OCI-LY7 (cell line): ENCODE measurements at regions not wholly inside any gene's neighbourhood (a gene's known extent, or its start where the extent isn't known, plus 50 kb on each side); places are given as distances from the start of the nearest gene placed in this dataset.

ENCODE experiments used
- BruUV-seq: library from RNA; stranded (reverse); fragments of 400-500 nt; replicated peaks from 2 replicates; lab custom pipeline; 2021; lab: Mats Ljungman, UMichigan
- CTCF ChIA-PET: fragments of 300-600 bp; sonication (Branson Sonifier 250); formaldehyde crosslinking; loops from one replicate; lab custom pipeline; 2022; ENCODE audit warnings: antibody characterized with exemption; ENCODE audit not compliant: unreplicated experiment; lab: Charles Lee
- POLR2A ChIA-PET: fragments of 300-600 bp; sonication (Branson Sonifier 250); formaldehyde crosslinking; loops from one replicate; lab custom pipeline; 2022; ENCODE audit warnings: antibody characterized with exemption; lab: Charles Lee
- DNase-seq: peaks from one replicate; pipeline ENCODE4 v3.0.0-alpha.2; 2015; ENCODE audit warnings: low spot score
- H2AFZ ChIP-seq: fragments of 200-600 bp; sonication (generic), shearing (Covaris generic); 2 replicates; pipeline ENCODE4 v1.6.1; 2014; ENCODE audit warnings: mild to moderate bottlenecking, antibody characterized with exemption, low read length, moderate library complexity
- H3K27ac ChIP-seq: fragments of 200-600 bp; sonication (generic); 2 replicates; pipeline ENCODE4 v1.5.1; 2014; ENCODE audit warnings: mixed run types, low read depth, mild to moderate bottlenecking, moderate library complexity, low read length, inconsistent platforms; ENCODE audit not compliant: poor library complexity, severe bottlenecking
- H3K36me3 ChIP-seq: fragments of 200-600 bp; sonication (generic); 2 replicates; pipeline ENCODE4 v1.6.1; 2014; ENCODE audit warnings: mild to moderate bottlenecking, antibody characterized with exemption, low read length, moderate library complexity, mixed read lengths; ENCODE audit not compliant: insufficient read depth
- H3K4me1 ChIP-seq: fragments of 200-600 bp; sonication (generic); 2 replicates; pipeline ENCODE4 v1.5.1; 2014; ENCODE audit warnings: mild to moderate bottlenecking, low read length; ENCODE audit not compliant: insufficient read depth, poor library complexity, severe bottlenecking
- H3K4me2 ChIP-seq: fragments of 200-600 bp; sonication (generic); 2 replicates; pipeline ENCODE4 v1.6.1; 2014; ENCODE audit warnings: mild to moderate bottlenecking, low read length
- H3K4me3 ChIP-seq: fragments of 200-600 bp; sonication (generic); 2 replicates; pipeline ENCODE4 v1.5.1; 2014; ENCODE audit warnings: mild to moderate bottlenecking, low read depth, low read length; ENCODE audit not compliant: poor library complexity, severe bottlenecking
- H3K79me2 ChIP-seq: fragments of 200-600 bp; sonication (generic); 2 replicates; pipeline ENCODE4 v1.6.1; 2016; ENCODE audit warnings: low read depth, mild to moderate bottlenecking, low read length, moderate library complexity, mixed read lengths; ENCODE audit not compliant: insufficient read depth
- H3K9me2 ChIP-seq: fragments of 200-600 bp; sonication (generic); 2 replicates; pipeline ENCODE4 v1.6.1; 2016; ENCODE audit warnings: mild to moderate bottlenecking, low read length, mixed read lengths; ENCODE audit not compliant: insufficient read depth
- H3K9me3 ChIP-seq: fragments of 200-600 bp; sonication (generic); 2 replicates; pipeline ENCODE4 v1.6.1; 2014; ENCODE audit warnings: mild to moderate bottlenecking, mixed run types, low read length, mixed read lengths
- H4K20me1 ChIP-seq: fragments of 200-600 bp; sonication (generic); 2 replicates; pipeline ENCODE4 v1.6.1; 2014; ENCODE audit warnings: mild to moderate bottlenecking, antibody characterized with exemption, low read length, moderate library complexity, mixed read lengths; ENCODE audit not compliant: insufficient read depth
- EZH2phosphoT487 ChIP-seq: fragments of 200-600 bp; sonication (generic); IDR thresholded peaks from 2 replicates; pipeline ENCODE4 v1.6.1; 2018; ENCODE audit warnings: low read depth, borderline replicate concordance, mild to moderate bottlenecking, mixed run types, antibody characterized with exemption, low read length, moderate library complexity, mixed read lengths
- intact Hi-C: fragments of 100-400 bp; cut with micrococcal nuclease; formaldehyde crosslinking; loops from one replicate; pipeline ENCODE4 v1.10.0; 2022; ENCODE audit not compliant: unreplicated experiment
- TF ChIP-seq, protein P1 (sequence below): fragments of 200-600 bp; sonication (generic); conservative IDR thresholded peaks from 2 replicates; pipeline ENCODE4 v1.5.1; 2014; ENCODE audit warnings: mild to moderate bottlenecking, antibody characterized with exemption, low read length, moderate library complexity, mixed read lengths

DNA sequence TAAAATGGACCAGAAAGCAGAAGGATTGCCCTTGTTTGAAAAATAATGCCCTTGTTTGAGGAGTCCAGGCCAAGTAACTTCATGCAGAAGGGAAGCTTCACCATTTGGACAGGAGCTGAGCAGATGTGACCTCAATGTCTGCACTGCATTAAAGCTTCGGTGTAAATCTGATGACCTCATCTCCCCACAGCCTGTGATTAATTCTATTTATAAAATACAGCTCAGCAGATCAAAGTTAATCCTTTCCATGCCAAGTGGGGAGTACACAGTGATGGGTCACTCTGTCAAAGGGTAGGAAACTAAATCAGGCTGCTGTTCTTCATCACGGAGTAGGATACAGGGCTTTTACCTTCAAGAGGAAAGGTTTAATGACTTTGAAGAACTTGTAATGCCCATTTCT lies 533.7 kb downstream of the RPS29 start:
- H3K9me2 ChIP-seq = no peaks in the 10 kb centered on the region
- no peak overlapping the region for H3K27ac ChIP-seq
- H3K4me3 ChIP-seq = no peak overlapping the region
- DNase-seq = no peak
- no TSS peak for BruUV-seq
- H4K20me1 ChIP-seq = no peaks in the 10 kb centered on the region
- no peaks in the 10 kb centered on the region for H3K79me2 ChIP-seq
- H3K9me3 ChIP-seq = no peaks in the 10 kb centered on the region
- H3K4me2 ChIP-seq = no peak overlapping the region
- ChIA-PET POLR2A (no interaction called here), CTCF (no interaction called here)
- no peak overlapping the region for H2AFZ ChIP-seq
- no peak for TF ChIP-seq EZH2phosphoT487
- TF ChIP-seq, protein P1, sequence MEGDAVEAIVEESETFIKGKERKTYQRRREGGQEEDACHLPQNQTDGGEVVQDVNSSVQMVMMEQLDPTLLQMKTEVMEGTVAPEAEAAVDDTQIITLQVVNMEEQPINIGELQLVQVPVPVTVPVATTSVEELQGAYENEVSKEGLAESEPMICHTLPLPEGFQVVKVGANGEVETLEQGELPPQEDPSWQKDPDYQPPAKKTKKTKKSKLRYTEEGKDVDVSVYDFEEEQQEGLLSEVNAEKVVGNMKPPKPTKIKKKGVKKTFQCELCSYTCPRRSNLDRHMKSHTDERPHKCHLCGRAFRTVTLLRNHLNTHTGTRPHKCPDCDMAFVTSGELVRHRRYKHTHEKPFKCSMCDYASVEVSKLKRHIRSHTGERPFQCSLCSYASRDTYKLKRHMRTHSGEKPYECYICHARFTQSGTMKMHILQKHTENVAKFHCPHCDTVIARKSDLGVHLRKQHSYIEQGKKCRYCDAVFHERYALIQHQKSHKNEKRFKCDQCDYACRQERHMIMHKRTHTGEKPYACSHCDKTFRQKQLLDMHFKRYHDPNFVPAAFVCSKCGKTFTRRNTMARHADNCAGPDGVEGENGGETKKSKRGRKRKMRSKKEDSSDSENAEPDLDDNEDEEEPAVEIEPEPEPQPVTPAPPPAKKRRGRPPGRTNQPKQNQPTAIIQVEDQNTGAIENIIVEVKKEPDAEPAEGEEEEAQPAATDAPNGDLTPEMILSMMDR = no peak
- no peaks in the 10 kb centered on the region for H3K4me1 ChIP-seq
- intact Hi-C loops = no loop called here
- H3K36me3 ChIP-seq = no peaks in the 10 kb centered on the region

DNA sequence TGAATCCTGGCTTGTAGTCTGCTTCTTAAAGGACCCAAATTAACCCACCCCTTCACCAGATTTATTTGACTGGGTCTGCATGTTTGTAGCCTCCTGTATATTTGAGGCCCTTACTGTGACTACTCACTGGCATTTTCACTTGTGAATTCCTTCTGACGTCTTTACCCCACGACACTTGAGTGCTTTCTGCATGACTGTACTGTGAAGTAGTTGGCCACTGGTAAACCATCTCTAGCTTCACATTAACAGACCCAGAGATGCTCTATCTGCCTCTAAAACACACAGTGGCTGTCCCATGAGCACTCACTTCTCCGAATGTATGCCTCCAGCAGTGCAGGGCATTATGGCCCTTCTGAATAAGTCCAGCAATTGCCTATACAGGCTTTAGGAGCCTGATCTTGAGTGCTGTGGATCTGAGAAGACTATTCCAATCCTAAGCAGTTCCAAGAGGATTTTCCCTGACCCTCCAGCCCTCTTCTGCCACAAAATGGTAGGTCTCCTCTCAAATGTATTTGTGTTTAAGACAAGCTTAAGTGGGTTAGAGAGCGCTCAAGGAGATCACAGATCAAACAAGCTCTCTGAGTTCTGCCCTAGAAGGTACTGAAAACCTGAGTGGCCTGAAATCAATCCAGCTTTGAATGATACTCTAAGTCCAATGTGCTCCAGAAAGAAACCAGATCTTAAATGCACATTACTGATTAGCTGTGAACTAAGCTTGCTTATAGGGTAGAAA lies 534.7 kb downstream of the RPS29 start:
- no peak for DNase-seq
- CTCF ChIA-PET = interaction anchor here (0.9 kb wide), 1 partner anchor 36 kb away, joined by 3 read pairs; no protein-coding TSS in a partner anchor
- no peak overlapping the region for H2AFZ ChIP-seq
- intact Hi-C loops = no loop called here
- H3K4me1 ChIP-seq = no peaks in the 10 kb centered on the region
- POLR2A ChIA-PET = interaction anchor here (0.5 kb wide), 2 partner anchors 28 to 763 kb away, joined by 3 read pairs; no protein-coding TSS in a partner anchor
- TF ChIP-seq, protein P1 = no peak
- TF ChIP-seq EZH2phosphoT487 = no peak
- H3K79me2 ChIP-seq = no peaks in the 10 kb centered on the region
- no peak overlapping the region for H3K27ac ChIP-seq
- no peaks in the 10 kb centered on the region for H3K9me3 ChIP-seq
- no peaks in the 10 kb centered on the region for H3K36me3 ChIP-seq
- H3K4me3 ChIP-seq = no peak overlapping the region
- no peak overlapping the region for H3K4me2 ChIP-seq
- no peaks in the 10 kb centered on the region for H4K20me1 ChIP-seq
- no peaks in the 10 kb centered on the region for H3K9me2 ChIP-seq
- no TSS peak for BruUV-seq

DNA sequence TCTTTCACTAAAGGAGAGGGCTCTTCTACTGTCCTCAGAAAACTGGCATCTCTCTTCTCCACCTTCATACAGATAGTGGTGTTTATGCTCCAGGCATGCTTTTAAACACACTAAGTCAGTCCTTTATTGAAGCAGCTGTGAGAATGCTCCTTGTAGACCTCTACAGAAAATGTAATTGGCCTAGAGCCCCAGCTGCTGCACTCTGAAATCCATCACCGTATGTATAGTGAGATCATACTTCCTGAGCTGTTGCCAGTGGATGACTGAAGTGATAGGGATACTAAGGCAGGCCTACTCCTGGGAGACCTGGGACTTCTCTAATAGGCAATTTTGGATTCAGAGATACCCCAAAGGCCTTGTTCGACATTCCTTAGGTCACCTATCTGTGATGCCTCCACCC lies 535.4 kb downstream of the RPS29 start:
- BruUV-seq = no TSS peak
- H3K79me2 ChIP-seq = no peaks in the 10 kb centered on the region
- POLR2A ChIA-PET = interaction anchor here (1.1 kb wide), 1 partner anchor 11 kb away, joined by 5 read pairs; no protein-coding TSS in a partner anchor
- H3K36me3 ChIP-seq = no peaks in the 10 kb centered on the region
- H4K20me1 ChIP-seq = no peaks in the 10 kb centered on the region
- no peak overlapping the region for H2AFZ ChIP-seq
- no peaks in the 10 kb centered on the region for H3K4me1 ChIP-seq
- H3K9me2 ChIP-seq = no peaks in the 10 kb centered on the region
- H3K4me3 ChIP-seq = no peak overlapping the region
- intact Hi-C loops = no loop called here
- no peak for DNase-seq
- H3K9me3 ChIP-seq = no peaks in the 10 kb centered on the region
- H3K27ac ChIP-seq = no peak overlapping the region
- TF ChIP-seq EZH2phosphoT487 = no peak
- TF ChIP-seq, protein P1 = no peak
- no peak overlapping the region for H3K4me2 ChIP-seq
- CTCF ChIA-PET = no interaction called here
